Posterior cingulate gyrus (tissue), 11 donors: ENCODE measurements at regions not wholly inside any gene's neighbourhood (a gene's known extent, or its start where the extent isn't known, plus 50 kb on each side); places are given as distances from the start of the nearest gene placed in this dataset.
"Not testable (repeated sequence)": the region's sequence is repeated elsewhere in the genome, so short reads cannot be mapped to it uniquely, and the experiment has no call there.

Source experiments
- DNase-seq, 10 donors: peaks; one replicate each; pipeline versions ENCODE4 v3.0.0 to v3.0.0-alpha.2; 2020 to 2021; ENCODE audit warnings: mixed read lengths in 3 of 10
- intact Hi-C: fragments of 100-400 bp; cut with DNase I; formaldehyde crosslinking; loops from one replicate; pipeline ENCODE4 v1.15.1; 2023

DNA sequence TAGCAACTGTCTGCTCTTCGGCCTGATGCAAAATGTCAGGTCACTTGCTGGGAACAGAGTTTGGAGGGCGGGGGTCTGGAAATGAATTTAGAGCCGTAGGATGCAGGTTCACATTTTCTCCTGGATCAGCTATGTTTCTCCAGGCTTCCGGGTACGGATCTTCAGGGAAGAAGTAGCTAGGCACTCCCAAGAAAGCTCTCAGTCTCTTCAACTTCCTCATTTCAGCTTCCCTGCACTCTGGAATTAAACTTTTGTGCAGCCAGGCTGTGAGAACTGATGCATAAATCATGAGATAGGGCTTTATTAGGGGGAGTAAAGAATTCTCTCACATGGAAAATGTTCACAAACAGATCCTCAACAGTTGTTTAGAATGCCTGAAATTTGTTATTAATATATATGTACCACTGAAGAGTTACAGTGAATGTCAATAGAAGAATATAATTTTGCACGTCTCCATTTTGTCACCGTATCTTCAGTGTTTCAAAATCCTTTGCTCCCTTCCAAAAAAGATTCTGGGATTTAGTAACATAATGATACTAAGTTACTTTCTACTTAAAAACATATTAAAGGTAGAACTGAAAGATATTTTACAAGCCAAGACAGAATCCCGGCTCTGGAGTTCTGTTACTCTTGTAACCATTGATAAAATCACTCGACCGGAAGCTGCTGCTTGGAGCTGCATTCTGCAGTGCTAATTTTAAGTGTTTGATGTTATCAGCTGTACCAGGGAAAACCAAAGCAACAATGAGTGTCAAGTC, 178.5 kb upstream of the P2RY1 start:
- DNase-seq, result no peak

DNA sequence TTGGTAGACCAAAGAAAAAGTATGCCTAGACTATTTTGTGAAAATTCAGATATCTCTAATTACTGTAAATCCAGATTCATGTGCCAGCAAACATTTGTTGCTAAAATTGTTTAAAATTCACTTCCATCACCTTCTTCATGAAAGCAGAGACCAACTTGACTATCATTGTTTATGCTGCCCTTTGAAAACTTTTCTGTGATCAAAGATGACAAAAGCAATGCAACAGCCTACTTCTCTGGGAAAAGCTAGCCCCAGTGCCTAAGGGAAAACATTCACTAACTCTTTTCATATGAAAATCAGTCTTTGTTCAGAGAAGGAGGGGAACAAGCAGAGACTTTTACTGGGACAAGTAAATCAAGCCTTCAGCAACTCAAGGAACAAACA, 178.0 kb upstream of the P2RY1 start:
- DNase-seq, result no peak

More for the DNA sequence above, 178.5 kb upstream of the P2RY1 start:
- intact Hi-C loops, result no loop called here

DNA sequence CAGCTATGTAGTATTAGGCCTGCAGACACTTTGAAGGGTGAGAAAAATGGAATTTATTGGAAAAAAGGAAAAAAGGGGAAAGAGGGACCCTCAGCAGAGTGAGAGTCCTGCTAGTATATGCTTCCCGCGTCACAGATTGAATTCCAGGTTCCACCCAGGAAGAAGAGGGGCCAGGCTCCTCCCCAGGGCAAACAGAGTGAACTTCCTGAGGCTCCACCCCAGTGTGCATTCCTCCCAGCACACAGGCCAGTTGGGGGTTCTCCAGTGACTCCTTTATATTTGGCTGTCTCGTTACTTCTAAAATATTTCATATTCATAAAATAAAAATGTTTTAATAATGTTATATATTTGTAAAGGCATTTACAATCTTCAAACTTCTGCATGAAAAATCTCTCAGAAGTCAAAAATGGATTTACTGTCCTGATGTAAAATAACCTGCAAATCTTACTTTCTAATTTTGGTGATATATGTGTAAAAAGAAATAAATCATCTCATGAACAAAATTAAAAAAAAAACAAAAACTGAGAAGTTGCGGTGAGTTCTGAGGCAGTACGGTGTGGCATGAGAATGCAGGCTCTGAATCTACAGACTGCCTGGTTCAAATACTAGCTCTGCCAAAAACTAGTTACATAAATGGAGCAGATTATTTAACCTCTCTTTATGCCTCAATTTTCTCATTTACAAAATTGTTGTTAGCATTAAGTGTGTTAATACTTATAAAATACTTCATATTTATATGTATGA, 175.8 kb upstream of the P2RY1 start:
- intact Hi-C loops, result no loop called here

More for the DNA sequence above, 178.0 kb upstream of the P2RY1 start:
- intact Hi-C loops, result no loop called here

DNA sequence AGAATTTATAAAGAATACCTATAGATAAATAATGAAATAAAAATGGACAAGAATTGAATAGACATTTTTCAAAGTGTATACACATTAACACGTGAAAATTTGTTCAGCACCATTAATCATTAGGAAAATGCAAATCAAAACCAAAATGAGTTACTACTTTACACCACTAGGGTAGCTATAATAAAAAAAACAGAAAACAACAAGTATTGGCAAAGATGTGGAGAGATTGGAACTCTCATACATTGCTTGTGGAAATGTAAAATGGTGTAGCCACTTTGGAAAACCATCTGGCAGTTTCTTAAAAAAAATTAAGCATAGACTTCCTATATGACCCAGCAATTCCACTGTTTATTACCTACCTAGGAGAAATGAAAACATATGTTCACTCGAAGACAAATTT, 172.8 kb upstream of the P2RY1 start:
- intact Hi-C loops, result no loop called here
- DNase-seq, result no peak

More for the DNA sequence above, 175.8 kb upstream of the P2RY1 start:
- DNase-seq, result no peak

DNA sequence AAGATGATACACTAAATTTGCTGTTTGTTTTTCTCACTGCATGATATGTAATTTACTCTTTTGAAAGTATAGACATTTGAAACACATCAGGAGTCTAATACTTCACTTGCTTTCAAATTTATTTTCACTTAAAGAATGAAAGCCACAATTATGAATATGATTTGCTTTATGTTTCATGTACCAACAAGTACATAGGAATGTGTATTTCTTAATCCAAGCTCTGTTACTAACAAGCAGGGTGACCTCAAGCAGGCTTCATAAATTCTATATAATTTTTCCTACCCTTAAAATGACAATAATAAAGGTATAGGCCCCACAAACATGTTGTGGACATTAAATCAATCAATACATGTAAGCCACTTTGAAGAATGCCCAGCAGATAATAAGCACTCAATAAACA, 170.2 kb upstream of the P2RY1 start:
- DNase-seq, result no peak
- intact Hi-C loops, result no loop called here

DNA sequence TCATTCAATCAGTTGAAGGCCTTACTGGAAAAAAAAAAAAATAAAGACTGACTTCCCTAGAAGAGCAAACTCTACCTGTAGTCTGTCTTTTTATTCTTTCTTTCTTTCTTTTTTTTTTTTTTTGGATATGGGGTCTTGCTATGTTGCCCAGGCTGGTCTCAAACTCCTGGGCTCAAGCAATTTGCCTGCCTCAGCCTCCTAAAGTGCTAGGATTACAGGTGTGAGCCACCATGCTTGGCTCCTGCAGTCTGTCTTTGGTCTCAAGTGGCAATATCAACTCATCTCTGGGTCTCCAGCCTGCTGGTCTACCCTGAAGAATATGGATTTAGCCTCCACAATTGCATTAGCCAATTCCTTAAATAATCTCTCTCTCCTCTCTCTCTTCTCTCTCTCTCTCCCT, 167.7 kb upstream of the P2RY1 start:
- intact Hi-C loops, result no loop called here

DNA sequence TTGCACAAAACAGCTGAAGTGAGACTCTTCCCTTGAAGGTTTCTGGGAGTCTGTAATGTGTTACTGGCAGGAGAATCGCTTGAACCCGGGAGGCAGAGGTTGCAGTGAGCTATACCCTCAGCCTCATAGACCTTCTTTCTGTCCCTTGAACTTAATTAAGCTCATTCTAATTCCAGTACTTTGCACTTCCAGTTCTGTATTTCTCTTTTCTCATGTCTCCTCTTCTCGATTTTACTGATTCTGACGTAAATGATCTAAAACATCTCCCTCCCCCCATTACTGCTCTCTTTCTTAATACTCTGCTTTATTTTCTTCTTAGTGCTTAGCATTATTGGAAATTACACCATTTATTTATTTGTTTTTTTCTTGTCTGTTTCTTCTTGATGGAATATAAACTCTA, 165.4 kb upstream of the P2RY1 start:
- intact Hi-C loops, result no loop called here
- no peak for DNase-seq

More for the DNA sequence above, 167.7 kb upstream of the P2RY1 start:
- DNase-seq, result no peak

DNA sequence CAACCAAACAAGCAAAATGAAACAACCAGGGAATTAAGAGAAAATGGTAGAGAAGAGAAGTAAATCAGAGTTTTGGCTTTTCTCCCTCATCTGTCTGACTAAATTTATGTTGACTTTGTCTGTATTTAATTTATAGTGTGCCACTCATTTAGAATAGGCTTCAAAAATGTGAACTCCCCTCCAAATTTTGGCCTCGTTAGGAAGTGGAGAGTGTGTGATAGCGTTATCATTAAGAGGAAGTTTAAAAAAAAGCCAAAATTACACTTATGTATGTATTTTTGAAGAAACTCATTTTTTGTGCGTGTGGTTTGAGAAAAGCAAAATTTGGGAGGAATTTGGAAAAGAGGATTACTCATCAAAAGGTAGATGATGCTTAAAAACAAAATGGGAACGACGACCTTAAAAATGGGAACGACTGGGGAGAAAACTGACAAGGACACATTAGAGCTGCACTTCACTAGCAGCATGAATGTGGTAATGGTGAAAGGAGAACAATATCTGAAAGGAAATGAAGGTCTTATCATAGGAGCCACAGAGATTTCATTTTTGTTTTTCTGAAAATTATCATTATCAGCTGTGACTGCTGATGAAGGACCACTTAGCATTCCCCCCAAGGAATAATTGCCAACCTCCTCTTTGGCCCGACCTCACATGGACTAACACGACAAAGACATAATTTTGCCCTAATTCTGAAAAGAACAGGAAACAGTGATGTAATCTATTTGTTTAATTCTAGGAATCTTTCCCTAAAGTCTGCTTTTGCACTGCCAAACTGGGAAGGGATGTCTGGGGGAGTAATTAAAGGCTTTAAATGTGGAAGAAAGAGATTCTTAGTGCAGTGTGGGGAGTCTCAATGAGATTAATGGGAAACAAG, 163.2 kb upstream of the P2RY1 start:
- DNase-seq, result no peak
- intact Hi-C loops, result no loop called here

DNA sequence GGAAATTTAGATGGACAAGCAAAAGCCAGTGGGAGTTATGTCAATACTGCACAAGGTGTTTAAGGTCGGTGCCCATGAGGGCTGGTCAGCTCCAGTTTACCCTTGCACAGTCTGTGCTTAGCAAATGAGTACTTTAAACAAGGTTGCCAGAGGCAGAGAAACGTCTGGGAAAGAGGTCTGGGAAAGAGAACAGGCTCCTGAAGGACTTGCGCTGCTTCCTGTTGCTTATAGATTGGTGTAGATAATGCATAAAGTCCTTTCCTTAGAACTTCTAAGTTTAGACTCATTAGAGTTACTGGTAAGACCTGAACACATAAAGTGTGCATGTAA, 162.6 kb upstream of the P2RY1 start:
- intact Hi-C loops, result no loop called here
- no peak for DNase-seq

DNA sequence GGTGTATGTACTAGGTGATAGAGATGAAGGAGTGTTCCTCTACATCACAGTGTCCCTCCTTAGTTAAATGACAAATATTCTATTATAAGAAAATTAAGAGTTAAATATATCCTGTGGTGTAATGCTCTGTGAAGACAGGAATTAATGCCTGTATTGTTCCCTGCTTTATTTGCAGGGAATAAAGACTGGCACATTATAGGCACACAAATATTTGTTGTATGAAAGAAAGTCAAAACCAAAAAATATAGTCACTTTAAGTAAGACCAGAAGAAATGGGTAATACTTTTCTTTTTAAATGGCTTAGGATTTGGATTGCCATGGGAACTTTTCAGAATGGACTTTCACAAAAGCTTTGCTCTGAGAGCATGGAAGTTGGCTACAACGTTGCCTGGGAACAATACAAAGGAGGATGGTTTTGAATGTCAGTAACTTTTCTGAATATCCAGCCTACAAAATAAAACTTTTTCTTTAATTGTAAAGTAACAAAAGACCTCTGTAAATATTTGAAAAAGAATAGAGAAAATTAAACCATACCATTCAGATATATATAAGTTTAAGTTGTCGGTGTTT, 158.0 kb upstream of the P2RY1 start:
- DNase-seq, result no peak
- intact Hi-C loops, result no loop called here

DNA sequence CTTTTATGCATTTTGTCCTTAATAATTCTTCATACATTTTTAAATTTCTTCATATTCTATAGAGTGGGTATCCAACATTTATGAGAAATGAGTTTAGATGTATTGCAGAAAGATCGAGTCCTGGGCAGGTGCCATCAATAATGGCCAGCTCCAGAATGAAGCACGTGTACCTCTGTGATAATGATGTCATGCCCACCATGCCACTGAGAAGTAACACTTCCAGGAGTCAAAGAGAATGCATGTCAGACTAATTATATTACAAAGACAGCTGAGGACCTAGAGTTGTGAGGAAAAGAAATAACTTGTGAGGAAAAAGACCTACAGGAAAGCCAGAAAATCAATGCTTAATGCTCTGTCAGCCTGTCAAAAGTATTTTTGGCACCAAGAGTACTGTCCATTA, 157.4 kb upstream of the P2RY1 start:
- intact Hi-C loops, result no loop called here
- DNase-seq, result no peak

DNA sequence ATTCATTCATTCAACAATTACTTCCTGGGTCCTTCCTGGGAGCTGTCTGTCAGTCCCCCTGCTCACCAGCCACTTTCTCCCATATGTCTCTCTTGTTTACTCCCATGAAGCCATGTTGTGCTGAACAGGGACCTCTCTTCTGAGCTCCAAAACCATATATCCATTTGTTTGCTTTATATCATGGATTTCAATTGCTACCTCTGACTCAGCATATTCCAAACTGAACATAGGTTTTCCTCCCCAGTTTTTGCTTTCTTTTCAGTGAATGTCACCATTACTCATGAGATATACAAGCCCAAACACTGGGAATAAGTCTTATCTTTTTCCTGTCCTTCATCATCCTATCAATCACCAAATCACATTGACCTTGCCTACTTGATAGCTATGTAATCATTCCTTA, 152.5 kb upstream of the P2RY1 start:
- intact Hi-C loops, result no loop called here

DNA sequence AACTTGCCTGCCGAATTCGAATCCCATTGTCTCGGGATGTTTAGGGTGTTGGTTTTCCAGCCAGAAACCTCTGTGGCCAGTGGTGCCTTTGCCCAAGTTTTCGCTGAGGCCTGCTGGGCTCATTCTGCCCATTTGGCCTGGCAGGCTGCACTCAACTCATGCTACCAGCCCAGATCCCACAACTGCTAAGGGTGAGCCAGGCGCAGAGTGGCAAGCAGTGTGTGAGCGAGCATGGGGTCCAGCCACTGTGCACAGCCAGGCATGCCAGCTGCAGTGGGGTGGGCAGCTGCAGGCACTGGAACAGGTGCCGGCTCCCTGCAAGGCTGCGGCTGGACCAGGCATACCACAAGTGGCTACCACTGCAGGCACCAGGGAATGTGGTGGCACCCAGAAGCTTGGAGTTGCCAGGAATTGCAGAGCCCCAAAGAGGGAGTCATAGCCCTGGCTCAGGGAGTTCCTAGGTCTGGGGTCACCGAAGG, 151.4 kb upstream of the P2RY1 start:
- peak in 1 of 10 donors; percentile 37 for DNase-seq
- intact Hi-C loops, result no loop called here

More for the DNA sequence above, 152.5 kb upstream of the P2RY1 start:
- no peak for DNase-seq

DNA sequence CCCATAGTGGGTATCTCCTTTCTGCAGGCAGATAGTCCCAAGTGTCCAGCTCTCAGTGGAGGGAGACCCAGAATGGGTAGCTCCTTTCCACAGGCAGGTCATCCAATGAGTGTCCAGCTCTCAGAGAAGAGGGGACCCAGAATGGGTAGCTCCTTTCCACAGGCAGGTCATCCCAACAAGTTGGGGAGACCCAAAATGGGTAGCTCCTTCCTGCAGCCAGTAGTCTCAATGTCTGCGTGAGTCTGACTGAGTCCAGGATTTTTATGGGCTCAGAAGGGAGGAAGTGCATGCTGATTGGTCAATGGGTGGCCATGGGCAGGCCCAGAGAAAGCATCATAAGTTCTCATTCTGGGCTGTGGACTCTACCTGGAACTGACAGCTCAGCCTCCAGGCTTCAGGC, 150.7 kb upstream of the P2RY1 start:
- DNase-seq, result peak in 1 of 10 donors; percentile 32
- intact Hi-C loops, result no loop called here

DNA sequence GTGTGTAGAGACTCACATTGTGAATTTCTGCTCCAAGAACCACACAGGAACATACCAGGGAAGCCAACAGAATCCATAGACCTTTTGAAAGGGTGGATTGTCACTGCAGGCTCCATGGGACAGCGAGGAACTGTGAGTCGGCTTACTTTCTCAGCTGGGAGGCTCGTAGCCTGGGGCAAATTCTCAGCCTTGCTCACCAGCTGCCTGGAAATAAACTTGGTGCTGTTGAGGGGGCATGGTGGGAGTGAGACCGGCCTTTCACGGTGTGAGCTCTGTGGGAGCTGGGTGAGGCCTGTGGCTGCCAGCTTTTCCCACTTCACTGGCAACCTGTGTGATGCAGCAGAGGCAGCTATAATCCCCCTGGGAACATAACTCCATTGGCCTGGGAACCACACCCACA, 146.6 kb upstream of the P2RY1 start:
- DNase-seq, result no peak
- intact Hi-C loops, result no loop called here

DNA sequence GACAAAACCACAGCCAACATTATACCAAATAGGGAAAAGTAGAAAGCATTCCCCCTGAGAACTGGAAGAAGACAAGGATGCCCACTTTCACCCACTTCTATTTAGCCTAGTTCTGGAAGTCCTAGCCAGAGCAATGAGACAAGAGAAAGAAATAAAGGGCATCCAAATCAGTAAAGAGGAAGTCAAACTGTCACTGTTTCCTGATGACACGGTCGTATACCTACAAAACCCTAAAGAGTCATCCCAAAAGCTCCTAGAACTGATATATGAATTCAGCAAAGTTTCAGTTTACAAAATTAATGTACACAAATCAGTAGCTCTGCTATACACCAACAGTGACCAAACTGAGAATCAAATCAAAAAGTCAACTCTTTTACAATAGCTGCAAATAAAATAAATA, 142.6 kb upstream of the P2RY1 start:
- not testable (repeated sequence) for DNase-seq

DNA sequence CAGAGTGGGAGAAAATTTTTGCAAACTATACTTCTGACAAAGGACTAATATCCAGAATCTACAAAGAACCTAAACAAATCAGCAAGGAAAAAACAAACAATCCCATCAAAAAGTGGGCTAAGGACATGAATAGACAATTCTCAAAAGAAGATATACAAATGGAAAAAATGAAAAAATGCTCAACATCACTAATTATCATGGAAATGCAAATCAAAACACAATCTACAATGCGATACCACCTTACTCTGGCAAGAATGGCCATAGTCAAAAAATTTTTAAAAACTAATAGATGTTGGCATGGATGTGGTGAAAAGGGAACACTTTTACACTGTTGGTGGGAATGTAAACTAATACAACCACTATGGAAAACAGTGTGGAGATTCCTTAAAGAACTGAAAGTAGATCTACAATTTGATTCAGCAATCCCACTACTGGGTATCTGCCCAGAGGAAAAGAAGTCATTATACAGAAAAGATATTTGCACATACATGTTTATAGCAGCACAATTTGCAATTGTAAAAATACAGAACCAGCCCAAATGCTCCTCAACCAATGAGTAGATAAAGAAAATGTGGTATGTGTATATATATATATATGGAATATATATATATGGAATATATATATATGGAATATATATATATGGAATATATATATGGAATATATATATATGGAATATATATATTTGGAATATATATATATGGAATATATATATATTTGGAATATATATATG, 141.2 kb upstream of the P2RY1 start:
- DNase-seq, intact Hi-C loops: not testable (repeated sequence)

More for the DNA sequence above, 142.6 kb upstream of the P2RY1 start:
- intact Hi-C loops, result not testable (repeated sequence)

DNA sequence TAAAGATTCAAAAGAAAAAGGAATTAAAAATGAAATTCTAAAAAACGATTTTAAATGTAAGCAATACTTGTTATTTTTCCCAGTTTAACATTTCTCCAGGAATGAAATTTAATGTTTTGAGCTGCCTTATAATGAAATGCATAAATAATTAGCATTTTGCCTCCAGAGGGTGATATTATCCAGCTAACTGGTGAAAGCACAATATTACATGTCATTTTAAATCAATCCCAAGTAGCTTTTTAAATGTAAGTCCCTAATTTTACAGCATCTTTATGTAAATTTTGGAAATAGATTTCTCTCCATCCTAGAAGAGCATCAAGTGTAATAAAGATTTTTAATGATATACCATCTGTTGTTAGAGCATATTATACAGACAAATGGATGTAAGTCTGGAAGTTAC, 139.1 kb upstream of the P2RY1 start:
- intact Hi-C loops, result loop anchor here (5.0 kb wide), 1 partner anchor 169 kb away; no protein-coding TSS in a partner anchor
- DNase-seq, result no peak

DNA sequence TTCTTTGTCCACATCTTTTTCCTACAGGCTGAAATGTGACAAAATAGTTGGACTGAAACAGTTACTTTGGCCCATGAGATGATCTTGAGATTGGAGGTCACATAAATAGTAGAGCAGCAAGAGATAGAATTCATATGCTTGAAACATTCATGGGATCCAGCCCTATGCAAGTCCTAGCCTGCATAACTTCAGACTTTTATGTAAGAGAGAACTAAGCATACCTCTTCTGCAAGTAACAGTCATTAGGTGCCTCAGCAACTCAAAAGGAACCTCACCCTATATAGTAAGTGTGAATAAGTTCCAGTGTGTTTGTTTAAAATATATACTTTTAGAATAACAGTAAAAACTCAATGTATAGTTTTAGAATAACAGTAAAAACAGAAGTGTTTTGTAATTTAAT, 138.0 kb upstream of the P2RY1 start:
- intact Hi-C loops, result loop anchor here (5.0 kb wide), 1 partner anchor 170 kb away; no protein-coding TSS in a partner anchor

More for the DNA sequence above, 138.0 kb upstream of the P2RY1 start:
- DNase-seq, result no peak
